ENCODE measurements at regions not wholly inside any gene's neighbourhood (a gene's known extent, or its start where the extent isn't known, plus 50 kb on each side); places are given as distances from the start of the nearest gene placed in this dataset.

- Histone ChIP-seq H3K27me3 (no peaks in the 10 kb centered on the region), H3K9me3 (no peaks in the 10 kb centered on the region), H3K4me1 (no peaks in the 10 kb centered on the region), H3K36me3 (no peaks in the 10 kb centered on the region), H3K27ac (no peak overlapping the region), H3K4me3 (replicated peaks in 1 of 3) (no peak overlapping the region)
- no peak for DNase-seq
- WGBS, 2 donors = 71 to 83% methylated on average over 1 of the region's 1 CpG
- intact Hi-C loops (cut with DNase I) = no loop called here
- TF ChIP-seq, protein P1, sequence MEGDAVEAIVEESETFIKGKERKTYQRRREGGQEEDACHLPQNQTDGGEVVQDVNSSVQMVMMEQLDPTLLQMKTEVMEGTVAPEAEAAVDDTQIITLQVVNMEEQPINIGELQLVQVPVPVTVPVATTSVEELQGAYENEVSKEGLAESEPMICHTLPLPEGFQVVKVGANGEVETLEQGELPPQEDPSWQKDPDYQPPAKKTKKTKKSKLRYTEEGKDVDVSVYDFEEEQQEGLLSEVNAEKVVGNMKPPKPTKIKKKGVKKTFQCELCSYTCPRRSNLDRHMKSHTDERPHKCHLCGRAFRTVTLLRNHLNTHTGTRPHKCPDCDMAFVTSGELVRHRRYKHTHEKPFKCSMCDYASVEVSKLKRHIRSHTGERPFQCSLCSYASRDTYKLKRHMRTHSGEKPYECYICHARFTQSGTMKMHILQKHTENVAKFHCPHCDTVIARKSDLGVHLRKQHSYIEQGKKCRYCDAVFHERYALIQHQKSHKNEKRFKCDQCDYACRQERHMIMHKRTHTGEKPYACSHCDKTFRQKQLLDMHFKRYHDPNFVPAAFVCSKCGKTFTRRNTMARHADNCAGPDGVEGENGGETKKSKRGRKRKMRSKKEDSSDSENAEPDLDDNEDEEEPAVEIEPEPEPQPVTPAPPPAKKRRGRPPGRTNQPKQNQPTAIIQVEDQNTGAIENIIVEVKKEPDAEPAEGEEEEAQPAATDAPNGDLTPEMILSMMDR (IDR thresholded peaks at IDR 0.05) = no peak
- no peak for TF ChIP-seq POLR2A (IDR thresholded peaks at IDR 0.05)
Observed at GRCh38 chr10:133028158-133028557, 59.6 kb upstream of the ADGRA1 start.

- no peaks in the 10 kb centered on the region for H3K36me3 ChIP-seq
- no peaks in the 10 kb centered on the region for H3K9me3 ChIP-seq
- TF ChIP-seq, protein P1 (IDR thresholded peaks at IDR 0.05) = no peak
- TF ChIP-seq POLR2A (IDR thresholded peaks at IDR 0.05) = no peak
- H3K4me1 ChIP-seq = no peaks in the 10 kb centered on the region
- WGBS, 2 donors = 56 to 69% methylated on average over 13 of the region's 13 CpGs
- no peak overlapping the region for H3K27ac ChIP-seq
- intact Hi-C loops (cut with DNase I) = no loop called here
- H3K27me3 ChIP-seq = no peaks in the 10 kb centered on the region
- no peak for DNase-seq
- no peak overlapping the region for H3K4me3 ChIP-seq (replicated peaks in 1 of 3)
Observed at GRCh38 chr10:133027482-133027881, 60.2 kb upstream of the ADGRA1 start.

- no peak overlapping the region for H3K27ac ChIP-seq
- 56 to 61% methylated on average over 10 to 13 of the region's 22 CpGs for WGBS, 2 donors
- no peaks in the 10 kb centered on the region for H3K27me3 ChIP-seq
- no peak overlapping the region for H3K4me3 ChIP-seq (replicated peaks in 1 of 3)
- TF ChIP-seq, protein P1 (IDR thresholded peaks at IDR 0.05) = no peak
- TF ChIP-seq POLR2A (IDR thresholded peaks at IDR 0.05) = no peak
- no peaks in the 10 kb centered on the region for H3K9me3 ChIP-seq
- H3K4me1 ChIP-seq = no peaks in the 10 kb centered on the region
- DNase-seq = no peak
- no peaks in the 10 kb centered on the region for H3K36me3 ChIP-seq
- intact Hi-C loops (cut with DNase I) = no loop called here
Observed at GRCh38 chr10:133026726-133027395, 60.9 kb upstream of the ADGRA1 start.

DNA sequence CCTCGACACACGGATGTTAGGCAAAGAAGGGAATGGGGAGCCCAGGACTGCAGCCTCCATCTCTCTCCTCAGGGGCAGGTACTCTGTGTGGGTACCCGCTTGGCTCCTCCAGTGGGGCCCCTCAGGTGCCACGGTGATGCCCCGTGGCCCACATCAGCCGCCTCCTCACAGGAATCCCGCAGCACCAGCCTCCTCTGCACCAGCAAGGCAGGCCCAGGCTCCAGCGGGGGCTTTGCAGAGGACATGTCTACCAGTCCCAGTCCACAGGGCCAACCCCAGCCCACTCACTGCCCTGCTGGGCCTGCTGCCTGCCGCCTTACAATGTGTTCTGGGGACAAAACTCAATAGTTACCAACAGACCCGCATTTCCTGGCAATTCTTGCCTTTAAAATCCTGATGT is 61.6 kb upstream of the ADGRA1 start:
- Histone ChIP-seq H3K27ac (no peak overlapping the region), H3K36me3 (no peaks in the 10 kb centered on the region), H3K4me3 (replicated peaks in 1 of 3) (no peak overlapping the region), H3K9me3 (no peaks in the 10 kb centered on the region), H3K27me3 (no peaks in the 10 kb centered on the region), H3K4me1 (no peaks in the 10 kb centered on the region)
- TF ChIP-seq, protein P1 (IDR thresholded peaks at IDR 0.05) = no peak
- no peak for TF ChIP-seq POLR2A (IDR thresholded peaks at IDR 0.05)
- no peak for DNase-seq
- 81 to 85% methylated on average over 9 of the region's 10 CpGs for WGBS, 2 donors
- intact Hi-C loops (cut with DNase I) = no loop called here

DNA sequence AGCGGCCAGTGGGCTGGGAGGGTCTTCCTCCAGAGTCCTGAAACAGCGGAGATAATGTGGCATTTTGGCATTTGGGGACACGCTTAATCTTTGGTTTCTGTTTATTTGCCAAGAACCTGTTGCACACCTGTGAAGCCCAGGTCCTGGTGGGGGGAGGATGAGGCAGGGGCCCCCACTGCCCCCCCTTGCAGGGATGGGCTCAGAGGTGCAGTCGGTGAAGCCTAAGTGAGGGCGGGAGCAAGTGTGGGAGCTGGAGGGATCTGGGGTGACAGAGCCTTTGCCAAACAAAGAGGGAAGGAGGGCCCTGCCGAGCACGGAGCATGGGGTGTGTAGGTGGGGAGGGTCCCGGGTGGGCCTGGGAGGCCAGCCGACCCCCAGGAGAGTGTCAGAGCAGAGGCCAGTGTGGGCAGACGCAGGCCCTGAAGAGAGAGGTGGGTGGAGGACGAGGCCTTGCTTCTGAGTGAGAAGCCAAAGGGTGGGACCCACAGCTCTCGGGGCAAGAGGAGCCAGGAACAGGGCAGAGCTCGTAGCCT is 62.1 kb upstream of the ADGRA1 start:
- no peak for TF ChIP-seq POLR2A (IDR thresholded peaks at IDR 0.05)
- TF ChIP-seq, protein P1 (IDR thresholded peaks at IDR 0.05) = no peak

More for the DNA sequence above, 62.1 kb upstream of the ADGRA1 start:
- intact Hi-C loops (cut with DNase I) = no loop called here
- H3K27ac ChIP-seq = no peak overlapping the region
- H3K27me3 ChIP-seq = no peaks in the 10 kb centered on the region
- H3K9me3 ChIP-seq = no peaks in the 10 kb centered on the region
- no peaks in the 10 kb centered on the region for H3K36me3 ChIP-seq
- H3K4me1 ChIP-seq = no peaks in the 10 kb centered on the region
- DNase-seq = no peak
- H3K4me3 ChIP-seq (replicated peaks in 1 of 3) = no peak overlapping the region
- 77 to 84% methylated on average over 13 of the region's 13 CpGs for WGBS, 2 donors
